Thyroid gland (tissue), 4 donors: ENCODE measurements at regions not wholly inside any gene's neighbourhood (a gene's known extent, or its start where the extent isn't known, plus 50 kb on each side); places are given as distances from the start of the nearest gene placed in this dataset.

Source experiments
- DNase-seq, 2 donors: peaks; one replicate each; pipeline ENCODE4 v3.0.0-alpha.2; 2019
- H3K27ac ChIP-seq, 3 donors: fragments of 200-600 bp; sonication (generic); 1 replicate in 2 of 3; 2 replicates in 1 of 3; pipeline ENCODE4 v1.5.1; 2016 to 2019; ENCODE audit warnings: mild to moderate bottlenecking in 1 of 3, moderate library complexity in 1 of 3
- H3K27me3 ChIP-seq: fragments of 200-600 bp; sonication (generic); one replicate; pipeline ENCODE4 v1.5.1; 2019
- H3K36me3 ChIP-seq, 2 donors: fragments of 200-600 bp; sonication (generic); one replicate each; pipeline ENCODE4 v1.5.1; 2016 to 2019
- H3K4me1 ChIP-seq, 2 donors: fragments of 200-600 bp; sonication (generic); one replicate each; pipeline ENCODE4 v1.5.1; 2017 to 2019
- H3K4me3 ChIP-seq, 3 donors: fragments of 200-600 bp; sonication (generic); replicated peaks in 1 of 3; 1 replicate in 2 of 3; 2 replicates in 1 of 3; pipeline ENCODE4 v1.5.1; 2016; ENCODE audit warnings: mild to moderate bottlenecking in 1 of 3
- H3K9me3 ChIP-seq: fragments of 200-600 bp; sonication (generic); one replicate; pipeline ENCODE4 v1.5.1; 2017
- CTCF ChIP-seq, 6 experiments: fragments of 200-600 bp in 3 of 6; fragments of 450-650 bp in 3 of 6; sonication (generic) in 3 of 6; IDR thresholded peaks; one replicate each; pipeline ENCODE4 v1.5.1; 2016 to 2019; ENCODE audit warnings: antibody characterized with exemption in 6 of 6, mild to moderate bottlenecking in 2 of 6, inconsistent platforms in 1 of 6, moderate library complexity in 1 of 6
- POLR2A ChIP-seq, 2 donors: fragments of 450-650 bp; IDR thresholded peaks; one replicate each; pipeline ENCODE4 v1.6.1; 2017; ENCODE audit warnings: antibody characterized with exemption in 2 of 2, mild to moderate bottlenecking in 2 of 2, moderate library complexity in 1 of 2
- WGBS, 2 donors: methylation state at CpG; one replicate each; pipeline ENCODE4 v1.1.5; 2017; 5-methylcytosine and 5-hydroxymethylcytosine counted together
- intact Hi-C: fragments of 100-400 bp; cut with DNase I; formaldehyde crosslinking; loops from one replicate; pipeline ENCODE4 v1.15.1; 2023

GRCh38 chr4:138645289-138645688, 370.3 kb upstream of the NOCT start:
- no peaks in the 10 kb centered on the region for H3K36me3 ChIP-seq
- H3K4me3 ChIP-seq: no peak overlapping the region
- H3K27ac ChIP-seq: peak overlapping the region; percentile 28 to 54 (median 46)
- DNase-seq: peak; percentile 11 to 73
- H3K9me3 ChIP-seq: no peaks in the 10 kb centered on the region
- H3K4me1 ChIP-seq: peaks cover 9 to 16% of the 10 kb centered on the region in 2 donors
- intact Hi-C loops: no loop called here
- 43 to 50% methylated on average over 4 of the region's 4 CpGs for WGBS, 2 donors
- no peak for TF ChIP-seq POLR2A (IDR thresholded peaks at IDR 0.05)
- TF ChIP-seq CTCF (IDR thresholded peaks at IDR 0.05): no peak
- no peaks in the 10 kb centered on the region for H3K27me3 ChIP-seq

- no peak for DNase-seq
- no peak for TF ChIP-seq CTCF (IDR thresholded peaks at IDR 0.05)
- TF ChIP-seq POLR2A (IDR thresholded peaks at IDR 0.05): no peak
- Histone ChIP-seq H3K27me3 (no peaks in the 10 kb centered on the region), H3K4me1 (peaks cover 9 to 16% of the 10 kb centered on the region in 2 donors), H3K9me3 (no peaks in the 10 kb centered on the region), H3K27ac (peak overlapping the region; percentile 28 to 54 (median 46)), H3K4me3 (no peak overlapping the region), H3K36me3 (no peaks in the 10 kb centered on the region)
- 42 to 54% methylated on average over 5 of the region's 5 CpGs for WGBS, 2 donors
- intact Hi-C loops: no loop called here
Observed at GRCh38 chr4:138644322-138644721, 371.3 kb upstream of the NOCT start.

GRCh38 chr4:138643827-138644226, 371.8 kb upstream of the NOCT start:
- Histone ChIP-seq H3K4me1 (peaks cover 9 to 16% of the 10 kb centered on the region in 2 donors), H3K27ac (peak overlapping the region in 2 of 3 donors; percentile 46 to 54), H3K9me3 (no peaks in the 10 kb centered on the region), H3K27me3 (no peaks in the 10 kb centered on the region), H3K36me3 (no peaks in the 10 kb centered on the region), H3K4me3 (no peak overlapping the region)
- WGBS, 2 donors: 66 to 91% methylated on average over 1 of the region's 1 CpG
- no peak for DNase-seq
- TF ChIP-seq CTCF (IDR thresholded peaks at IDR 0.05): no peak
- TF ChIP-seq POLR2A (IDR thresholded peaks at IDR 0.05): no peak
- intact Hi-C loops: no loop called here

- Histone ChIP-seq H3K36me3 (no peaks in the 10 kb centered on the region), H3K9me3 (no peaks in the 10 kb centered on the region), H3K4me3 (no peak overlapping the region), H3K27me3 (no peaks in the 10 kb centered on the region), H3K4me1 (peaks cover 0 to 6% of the 10 kb centered on the region in 2 donors), H3K27ac (no peak overlapping the region)
- intact Hi-C loops: no loop called here
- TF ChIP-seq POLR2A (IDR thresholded peaks at IDR 0.05): no peak
- TF ChIP-seq CTCF (IDR thresholded peaks at IDR 0.05): no peak
- DNase-seq: no peak
Observed at GRCh38 chr4:138639018-138639741, 376.4 kb upstream of the NOCT start.

- no peak for TF ChIP-seq POLR2A (IDR thresholded peaks at IDR 0.05)
- no peak for TF ChIP-seq CTCF (IDR thresholded peaks at IDR 0.05)
- no peak for DNase-seq
- 82 to 83% methylated on average over 7 of the region's 7 CpGs for WGBS, 2 donors
Observed at GRCh38 chr4:138636781-138637180, 378.8 kb upstream of the NOCT start.

More at GRCh38 chr4:138636781-138637180, 378.8 kb upstream of the NOCT start:
- intact Hi-C loops: no loop called here
- Histone ChIP-seq H3K27me3 (no peaks in the 10 kb centered on the region), H3K36me3 (no peaks in the 10 kb centered on the region), H3K4me1 (no peaks in the 10 kb centered on the region), H3K9me3 (no peaks in the 10 kb centered on the region), H3K4me3 (no peak overlapping the region), H3K27ac (no peak overlapping the region)
